Stomach (tissue), 8 donors: ENCODE measurements at regions not wholly inside any gene's neighbourhood (a gene's known extent, or its start where the extent isn't known, plus 50 kb on each side); places are given as distances from the start of the nearest gene placed in this dataset.

Source experiments
- DNase-seq, 2 donors: peaks; one replicate each; pipeline versions ENCODE4 v3.0.0 to v3.0.0-alpha.2; 2013 to 2019
- H3K27ac ChIP-seq, 5 donors: fragments of 200-600 bp in 4 of 5; sonication (generic) in 4 of 5; one replicate each; pipeline ENCODE4 v1.5.1; 2013 to 2019; ENCODE audit warnings: mild to moderate bottlenecking in 1 of 5, moderate library complexity in 1 of 5
- H3K27me3 ChIP-seq, 3 donors: fragments of 200-600 bp; sonication (generic); one replicate each; pipeline ENCODE4 v1.5.1; 2017 to 2019; ENCODE audit warnings: mixed run types in 1 of 3
- H3K36me3 ChIP-seq, 4 donors: fragments of 200-600 bp; sonication (generic); 1 replicate in 3 of 4; 2 replicates in 1 of 4; pipeline ENCODE4 v1.5.1; 2016 to 2019
- H3K4me1 ChIP-seq, 4 donors: fragments of 200-600 bp; sonication (generic); one replicate each; pipeline ENCODE4 v1.5.1; 2016 to 2019
- H3K4me3 ChIP-seq, 4 donors: fragments of 200-600 bp; sonication (generic) in 3 of 4; one replicate each; pipeline ENCODE4 v1.5.1; 2016 to 2019; ENCODE audit warnings: mild to moderate bottlenecking in 1 of 4
- H3K9me3 ChIP-seq, 4 donors: fragments of 200-600 bp; sonication (generic); one replicate each; pipeline ENCODE4 v1.5.1; 2016 to 2019
- CTCF ChIP-seq, 7 experiments: fragments of 450-650 bp in 4 of 7; fragments of 200-600 bp in 3 of 7; sonication (generic) in 3 of 7; IDR thresholded peaks; one replicate each; pipeline ENCODE4 v1.5.1; 2016 to 2019; ENCODE audit warnings: antibody characterized with exemption in 7 of 7, control low read depth in 2 of 7, mild to moderate bottlenecking in 1 of 7
- EP300 ChIP-seq: sonication (generic); formaldehyde crosslinking; IDR thresholded peaks from one replicate; pipeline ENCODE4 v1.6.1; 2017; ENCODE audit warnings: antibody characterized with exemption
- POLR2A ChIP-seq, 4 donors: fragments of 450-650 bp; IDR thresholded peaks; one replicate each; pipeline ENCODE4 v1.6.1; 2016; ENCODE audit warnings: antibody characterized with exemption in 4 of 4, control low read depth in 2 of 4, mild to moderate bottlenecking in 1 of 4, moderate library complexity in 1 of 4
- POLR2AphosphoS5 ChIP-seq, 3 donors: sonication (generic); formaldehyde crosslinking; IDR thresholded peaks; one replicate each; pipeline ENCODE4 v1.6.1; 2016; ENCODE audit warnings: antibody characterized with exemption in 3 of 3
- WGBS, 5 donors: extraction: QIAGEN DNeasy Blood & Tissue Kit in 3 of 5; methylation state at CpG; one replicate each; pipeline versions ENCODE4 v1.1.5 to v1.1.7; 2013 to 2018; 5-methylcytosine and 5-hydroxymethylcytosine counted together
- intact Hi-C: fragments of 100-400 bp; cut with DNase I; formaldehyde crosslinking; loops from one replicate; pipeline ENCODE4 v1.15.1; 2023; ENCODE audit warnings: low total_unique reads
- donor health status: healthy with polysubstance abuse.
- donor health status: Bipolar disorder and iron deficiency.
- donor health status: healthy.

GRCh38 chr10:61138708-61139591 lies 195.0 kb upstream of the RHOBTB1 start:
- peak in 1 of 2 donors; percentile 29 for DNase-seq
- Histone ChIP-seq H3K4me1 (peaks cover 0 to 12% (median 3%) of the 10 kb centered on the region in 4 donors), H3K27ac (no peak overlapping the region), H3K4me3 (no peak overlapping the region), H3K36me3 (no peaks in the 10 kb centered on the region), H3K27me3 (no peaks in the 10 kb centered on the region), H3K9me3 (no peaks in the 10 kb centered on the region)
- intact Hi-C loops, result no loop called here
- TF ChIP-seq POLR2A (IDR thresholded peaks at IDR 0.05), result no peak
- TF ChIP-seq POLR2AphosphoS5 (IDR thresholded peaks at IDR 0.05), result no peak
- no peak for TF ChIP-seq CTCF (IDR thresholded peaks at IDR 0.05)
- TF ChIP-seq EP300, result no peak
- 79 to 90% (median 86%) methylated on average over 5 of the region's 5 CpGs for WGBS, 5 donors

- no peaks in the 10 kb centered on the region for H3K27me3 ChIP-seq
- no peak overlapping the region for H3K27ac ChIP-seq
- WGBS, 5 donors, result 90 to 96% (median 96%) methylated on average over 2 of the region's 2 CpGs
- H3K9me3 ChIP-seq, result no peaks in the 10 kb centered on the region
- no peaks in the 10 kb centered on the region for H3K36me3 ChIP-seq
- no peak for DNase-seq
- intact Hi-C loops, result no loop called here
- peaks cover 0 to 12% (median 6%) of the 10 kb centered on the region in 4 donors for H3K4me1 ChIP-seq
- no peak overlapping the region for H3K4me3 ChIP-seq
- no peak for TF ChIP-seq POLR2AphosphoS5 (IDR thresholded peaks at IDR 0.05)
These were observed 192.2 kb upstream of the RHOBTB1 start for GRCh38 chr10:61136139-61136538.

GRCh38 chr10:61135276-61135721 lies 191.3 kb upstream of the RHOBTB1 start:
- Histone ChIP-seq H3K9me3 (no peaks in the 10 kb centered on the region), H3K27me3 (no peaks in the 10 kb centered on the region), H3K27ac (no peak overlapping the region), H3K4me1 (peaks cover 0 to 13% (median 2%) of the 10 kb centered on the region in 4 donors), H3K4me3 (no peak overlapping the region), H3K36me3 (no peaks in the 10 kb centered on the region)
- peak in 1 of 2 donors; percentile 16 for DNase-seq
- TF ChIP-seq EP300, result no peak
- WGBS, 5 donors, result 39 to 68% (median 46%) methylated on average over 3 of the region's 3 CpGs
- intact Hi-C loops, result no loop called here

GRCh38 chr10:61130366-61130765 lies 186.4 kb upstream of the RHOBTB1 start:
- H3K27me3 ChIP-seq, result no peaks in the 10 kb centered on the region
- intact Hi-C loops, result no loop called here

GRCh38 chr10:61128196-61128595 lies 184.2 kb upstream of the RHOBTB1 start:
- intact Hi-C loops, result no loop called here

More at GRCh38 chr10:61130366-61130765, 186.4 kb upstream of the RHOBTB1 start:
- Histone ChIP-seq H3K27ac (no peak overlapping the region), H3K4me1 (peaks cover 0 to 22% (median 5%) of the 10 kb centered on the region in 4 donors), H3K4me3 (no peak overlapping the region), H3K36me3 (no peaks in the 10 kb centered on the region), H3K9me3 (no peaks in the 10 kb centered on the region)
- TF ChIP-seq POLR2A (IDR thresholded peaks at IDR 0.05), result no peak
- no peak for TF ChIP-seq EP300
- WGBS, 5 donors, result 68 to 85% (median 72%) methylated on average over 1 of the region's 1 CpG
- DNase-seq, result no peak

More at GRCh38 chr10:61128196-61128595, 184.2 kb upstream of the RHOBTB1 start:
- H3K4me3 ChIP-seq, result no peak overlapping the region
- H3K4me1 ChIP-seq, result peaks cover 0 to 22% (median 3%) of the 10 kb centered on the region in 4 donors
- no peak for DNase-seq
- H3K27me3 ChIP-seq, result no peaks in the 10 kb centered on the region
- H3K36me3 ChIP-seq, result no peaks in the 10 kb centered on the region
- TF ChIP-seq EP300 (no peak), CTCF (IDR thresholded peaks at IDR 0.05) (no peak), POLR2A (IDR thresholded peaks at IDR 0.05) (no peak), POLR2AphosphoS5 (IDR thresholded peaks at IDR 0.05) (no peak)
- H3K27ac ChIP-seq, result no peak overlapping the region
- H3K9me3 ChIP-seq, result no peaks in the 10 kb centered on the region
